HepG2 (cell line): ENCODE measurements at regions not wholly inside any gene's neighbourhood (a gene's known extent, or its start where the extent isn't known, plus 50 kb on each side); places are given as distances from the start of the nearest gene placed in this dataset.

ENCODE experiments used
- ATAC-seq: fragments of 200-7000 bp; cut with Tn5 transposase; 3 replicates; pipeline ENCODE4 v1.9.1; 2020; ENCODE audit warnings: mild to moderate bottlenecking, moderate library complexity
- BruUV-seq: library from RNA; stranded (reverse); fragments of 400-500 nt; replicated peaks from 2 replicates; lab custom pipeline; 2021; lab: Mats Ljungman, UMichigan
- CTCF ChIA-PET: fragments of 300-600 bp; formaldehyde crosslinking; extraction: SDS; loops from one replicate; lab custom pipeline; 2021; ENCODE audit warnings: low total read pairs, inconsistent platforms, low intra/inter-chr PET ratio; lab: Yijun Ruan, JAX
- POLR2A ChIA-PET: fragments of 350-600 bp; sonication (Branson Sonifier 250); formaldehyde crosslinking; loops from one replicate; lab custom pipeline; 2020; ENCODE audit warnings: antibody characterized with exemption, inconsistent platforms; lab: Yijun Ruan, JAX
- DNase-seq: peaks from one replicate; pipeline ENCODE4 v3.0.0-alpha.2; 2015; ENCODE audit warnings: low spot score
- FAIRE-seq: peaks from 3 replicates; lab custom pipeline; 2011; peaks lifted over from hg19 to GRCh38; lab: Jason Lieb, UNC
- H2AFZ ChIP-seq: one replicate; pipeline ENCODE4 v1.6.1; 2011; ENCODE audit warnings: low read length, inconsistent platforms
- H3K27ac ChIP-seq: fragments of 300-600 bp; 3 replicates; pipeline ENCODE4 v1.8.0; 2011; ENCODE audit warnings: mixed run types, mild to moderate bottlenecking, mixed read lengths, low read length, inconsistent platforms; ENCODE audit not compliant: insufficient read depth; ENCODE audit errors: extremely low read length
- H3K27me3 ChIP-seq, 2 experiments: fragments of 200-600 bp in 1 of 2; 2 replicates in 1 of 2; 3 replicates in 1 of 2; pipeline versions ENCODE4 v1.6.0 to v1.8.0; 2011; ENCODE audit warnings: low read length in 2 of 2, mild to moderate bottlenecking in 2 of 2, moderate library complexity in 2 of 2, inconsistent platforms in 1 of 2; ENCODE audit not compliant: insufficient read depth in 2 of 2, control insufficient read depth in 1 of 2
- H3K36me3 ChIP-seq, 2 experiments: fragments of 200-600 bp in 1 of 2; replicated peaks in 1 of 2; 2 replicates in 1 of 2; 3 replicates in 1 of 2; pipeline versions ENCODE4 v1.5.1 to v1.8.0; 2011; ENCODE audit warnings: low read length in 2 of 2, inconsistent platforms in 1 of 2; ENCODE audit not compliant: insufficient read depth in 2 of 2, control insufficient read depth in 1 of 2
- H3K4me1 ChIP-seq: 2 replicates; pipeline ENCODE4 v1.5.1; 2012; ENCODE audit warnings: low read length, inconsistent platforms; ENCODE audit not compliant: insufficient read depth
- H3K4me2 ChIP-seq: 2 replicates; pipeline ENCODE4 v1.6.0; 2011; ENCODE audit warnings: low read depth, low read length, inconsistent platforms
- H3K4me3 ChIP-seq, 3 experiments: fragments of 200-600 bp in 1 of 3; sonication (generic), shearing (Covaris generic) in 1 of 3; replicated peaks in 1 of 3; 2 replicates each; pipeline ENCODE4 v1.5.1; 2011 to 2016; ENCODE audit warnings: low read length in 3 of 3, inconsistent platforms in 2 of 3, low read depth in 2 of 3, mild to moderate bottlenecking in 2 of 3, control low read depth in 1 of 3, mixed read lengths in 1 of 3; ENCODE audit not compliant: insufficient read depth in 1 of 3
- H3K79me2 ChIP-seq: one replicate; pipeline ENCODE4 v1.6.1; 2011; ENCODE audit warnings: low read length, inconsistent platforms; ENCODE audit not compliant: insufficient read depth
- H3K9ac ChIP-seq: 2 replicates; pipeline ENCODE4 v1.6.0; 2011; ENCODE audit warnings: mild to moderate bottlenecking, low read depth, low read length, inconsistent platforms; ENCODE audit not compliant: insufficient read depth
- H3K9me3 ChIP-seq: 2 replicates; pipeline ENCODE4 v1.5.1; 2012; ENCODE audit warnings: mild to moderate bottlenecking, low read length
- H4K20me1 ChIP-seq: 2 replicates; pipeline ENCODE4 v1.6.0; 2011; ENCODE audit warnings: inconsistent platforms, mild to moderate bottlenecking, low read length, moderate library complexity; ENCODE audit not compliant: insufficient read depth
- ISL2 ChIP-seq: sonication (generic); formaldehyde crosslinking; IDR thresholded peaks from 2 replicates; pipeline ENCODE4 v1.5.0; 2020; ENCODE audit warnings: missing genetic modification reagents
- MAFF ChIP-seq: IDR thresholded peaks from 2 replicates; pipeline ENCODE4 v1.6.1; 2011; ENCODE audit warnings: low read depth, low read length, improper control_type of control experiment
- MAFK ChIP-seq, 2 experiments: IDR thresholded peaks in 1 of 2; conservative IDR thresholded peaks in 1 of 2; 2 replicates each; pipeline ENCODE4 v1.6.1; 2011; ENCODE audit warnings: improper control_type of control experiment in 2 of 2, low read length in 2 of 2
- MTA3 ChIP-seq: sonication (generic); formaldehyde crosslinking; IDR thresholded peaks from 2 replicates; pipeline ENCODE4 v1.4.0; 2020; ENCODE audit warnings: missing genetic modification reagents
- NBN ChIP-seq: fragments of 450-650 bp; conservative IDR thresholded peaks from 2 replicates; pipeline ENCODE4 v1.6.1; 2017
- NFE2 ChIP-seq: sonication (generic); formaldehyde crosslinking; IDR thresholded peaks from 2 replicates; pipeline ENCODE4 v1.4.0; 2020; ENCODE audit warnings: missing genetic modification reagents
- NFE2L2 ChIP-seq: fragments of 150-350 bp; IDR thresholded peaks from 2 replicates; pipeline ENCODE4 v1.6.1; 2014; ENCODE audit warnings: low read length
- PHF5A ChIP-seq: IDR thresholded peaks from one replicate; pipeline ENCODE4 v1.6.1; 2018; ENCODE audit warnings: low read depth, missing genetic modification reagents; ENCODE audit not compliant: unreplicated experiment
- SKI ChIP-seq: fragments of 450-650 bp; IDR thresholded peaks from one replicate; pipeline ENCODE4 v1.6.1; 2018; ENCODE audit warnings: mild to moderate bottlenecking; ENCODE audit not compliant: partially characterized antibody
- YY1 ChIP-seq: IDR thresholded peaks from 2 replicates; pipeline ENCODE4 v1.6.1; 2011; ENCODE audit warnings: low read length, low read depth, moderate library complexity, mild to moderate bottlenecking; ENCODE audit not compliant: insufficient read depth, insufficient replicate concordance
- ZNF230 ChIP-seq: sonication (generic); formaldehyde crosslinking; IDR thresholded peaks from 2 replicates; pipeline ENCODE4 v1.4.0; 2020; ENCODE audit warnings: mild to moderate bottlenecking, missing genetic modification reagents
- ZNF296 ChIP-seq: sonication (generic); formaldehyde crosslinking; conservative IDR thresholded peaks from 2 replicates; pipeline ENCODE4 v1.5.0; 2020; ENCODE audit warnings: mild to moderate bottlenecking, missing genetic modification reagents
- ZNF337 ChIP-seq: sonication (generic); formaldehyde crosslinking; IDR thresholded peaks from 2 replicates; pipeline ENCODE4 v1.5.1; 2020; ENCODE audit warnings: missing genetic modification reagents, low read depth, mild to moderate bottlenecking, borderline replicate concordance
- ZNF710 ChIP-seq: sonication (generic); formaldehyde crosslinking; IDR thresholded peaks from 2 replicates; pipeline ENCODE4 v1.5.0; 2020; ENCODE audit warnings: mild to moderate bottlenecking, missing genetic modification reagents, borderline replicate concordance
- ZNF75D ChIP-seq: sonication (generic); formaldehyde crosslinking; IDR thresholded peaks from 2 replicates; pipeline ENCODE4 v1.8.1; 2023; ENCODE audit warnings: missing genetic modification reagents, mild to moderate bottlenecking, borderline replicate concordance
- ZNF766 ChIP-seq: sonication (generic); formaldehyde crosslinking; IDR thresholded peaks from 2 replicates; pipeline ENCODE4 v1.5.0; 2020; ENCODE audit warnings: missing genetic modification reagents, borderline replicate concordance
- ZNF878 ChIP-seq: sonication (generic); formaldehyde crosslinking; IDR thresholded peaks from 2 replicates; pipeline ENCODE4 v1.8.1; 2023; ENCODE audit warnings: mild to moderate bottlenecking, missing genetic modification reagents, moderate library complexity
- ZSCAN20 ChIP-seq: sonication (generic); formaldehyde crosslinking; IDR thresholded peaks from 2 replicates; pipeline ENCODE4 v1.4.0; 2020; ENCODE audit warnings: missing genetic modification reagents, mild to moderate bottlenecking, borderline replicate concordance
- ZSCAN21 ChIP-seq: sonication (generic); formaldehyde crosslinking; IDR thresholded peaks from 2 replicates; pipeline ENCODE4 v1.8.0; 2022; ENCODE audit warnings: mild to moderate bottlenecking, missing genetic modification reagents, moderate library complexity, borderline replicate concordance
- WGBS: methylation state at CpG from one replicate; pipeline ENCODE4 v1.1.6; 2017; ENCODE audit warnings: low lambda C conversion rate; 5-methylcytosine and 5-hydroxymethylcytosine counted together
- in situ Hi-C: cut with HindIII; loops from 2 replicates; pipeline ENCODE4 v1.10.0; 2017; ENCODE audit warnings: low pct_unique_long_range_greater_than_20kb; ENCODE audit not compliant: extremely low pct_ligation_motif_present
- intact Hi-C: fragments of 100-400 bp; cut with micrococcal nuclease; formaldehyde crosslinking; loops from one replicate; pipeline ENCODE4 v1.10.0; 2022; ENCODE audit not compliant: unreplicated experiment

- CTCF ChIA-PET = no interaction called here
- in situ Hi-C loops = no loop called here
- POLR2A ChIA-PET = no interaction called here
- Histone ChIP-seq H3K9ac (no peak overlapping the region), H4K20me1 (no peaks in the 10 kb centered on the region), H3K79me2 (no peaks in the 10 kb centered on the region), H3K27me3 (no peaks in the 10 kb centered on the region), H3K4me1 (no peaks in the 10 kb centered on the region), H3K27ac (no peak overlapping the region), H3K4me2 (no peak overlapping the region), H3K9me3 (no peaks in the 10 kb centered on the region), H3K4me3 (no peak overlapping the region), H3K36me3 (no peaks in the 10 kb centered on the region), H2AFZ (no peak overlapping the region)
- BruUV-seq = no TSS peak
- TF ChIP-seq ZNF878 (CRISPR knock-in tag) (no peak), NFE2L2 (peak; percentile 91), MAFK (conservative IDR thresholded peaks at IDR 0.05 in 1 of 2, IDR thresholded peaks at IDR 0.05 in 1 of 2; ENCODE audit: low read length in 2 of 2) (peak; percentile 88 to 89), MAFF (peak; percentile 86), NFE2 (CRISPR knock-in tag) (peak; percentile 38; the same call in 1 of the 2 replicates)
- WGBS = under 1% methylated on average over 4 of the region's 4 CpGs
- FAIRE-seq = no peak
- no peak for ATAC-seq
- no peak for DNase-seq
- intact Hi-C loops = no loop called here
Measured at GRCh38 chr2:187985923-187986322, 305.8 kb upstream of the GULP1 start.

- no peak overlapping the region for H2AFZ ChIP-seq
- BruUV-seq = no TSS peak
- in situ Hi-C loops = no loop called here
- no peaks in the 10 kb centered on the region for H3K36me3 ChIP-seq
- H3K79me2 ChIP-seq = no peaks in the 10 kb centered on the region
- H3K9me3 ChIP-seq = no peaks in the 10 kb centered on the region
- no peak overlapping the region for H3K9ac ChIP-seq
- intact Hi-C loops = no loop called here
- ATAC-seq (peak; percentile 50), DNase-seq (no peak), FAIRE-seq (no peak)
- no peaks in the 10 kb centered on the region for H3K27me3 ChIP-seq
- H4K20me1 ChIP-seq = no peaks in the 10 kb centered on the region
- no peak overlapping the region for H3K4me3 ChIP-seq
- H3K4me2 ChIP-seq = no peak overlapping the region
- WGBS = 23% methylated on average over 7 of the region's 7 CpGs
- CTCF ChIA-PET = no interaction called here
- POLR2A ChIA-PET = no interaction called here
- H3K4me1 ChIP-seq = no peaks in the 10 kb centered on the region
- H3K27ac ChIP-seq = no peak overlapping the region
- TF ChIP-seq ZSCAN20 (CRISPR knock-in tag) (no peak), ZNF75D (CRISPR knock-in tag) (no peak), SKI (no peak), YY1 (no peak), ZNF710 (CRISPR knock-in tag) (no peak), ISL2 (CRISPR knock-in tag) (no peak), ZNF337 (CRISPR knock-in tag) (no peak), ZSCAN21 (CRISPR knock-in tag) (no peak), ZNF766 (no peak), PHF5A (CRISPR knock-in tag) (no peak), NBN (no peak), ZNF230 (CRISPR knock-in tag) (no peak), MTA3 (CRISPR knock-in tag) (no peak), ZNF296 (CRISPR knock-in tag) (no peak)
Measured at GRCh38 chr2:187986390-187987105, 305.1 kb upstream of the GULP1 start.
